IMR-90 (cell line): ENCODE measurements at regions not wholly inside any gene's neighbourhood (a gene's known extent, or its start where the extent isn't known, plus 50 kb on each side); places are given as distances from the start of the nearest gene placed in this dataset.

Source experiments
- ELK1 ChIP-seq: fragments of 150-350 bp; IDR thresholded peaks from 2 replicates; pipeline ENCODE4 v1.6.1; 2016; ENCODE audit warnings: low read depth, mild to moderate bottlenecking, low read length, moderate library complexity, borderline replicate concordance
- SMC3 ChIP-seq: fragments of 150-350 bp; IDR thresholded peaks from 2 replicates; pipeline ENCODE4 v1.6.1; 2016; ENCODE audit warnings: low read depth, mild to moderate bottlenecking, antibody characterized with exemption, low read length, moderate library complexity

GRCh38 chr2:106953236-106953635, 67.3 kb upstream of the ST6GAL2 start:
- TF ChIP-seq ELK1 (no peak), SMC3 (no peak)
